Dendritic cell treated with granulocyte-macrophage colony-stimulating factor and Interleukin-4, amounts not matched to agents 40 ng/mL and 50 ng/mL, for 4 days (primary cell): ENCODE measurements at regions not wholly inside any gene's neighbourhood (a gene's known extent, or its start where the extent isn't known, plus 50 kb on each side); places are given as distances from the start of the nearest gene placed in this dataset.
A peak's percentile ranks its signal among the peaks of the same experiment; 100 is the strongest.
"Not testable (repeated sequence)": the region's sequence is repeated elsewhere in the genome, so short reads cannot be mapped to it uniquely, and the experiment has no call there.

Source experiments
- H3K27ac Mint-ChIP-seq: one replicate; pipeline ENCODE4 v1.8.0; 2022; ENCODE audit warnings: mild to moderate bottlenecking, mixed read lengths
- H3K27me3 Mint-ChIP-seq: one replicate; pipeline ENCODE4 v1.8.0; 2022; ENCODE audit warnings: mild to moderate bottlenecking, mixed read lengths
- H3K36me3 Mint-ChIP-seq: one replicate; pipeline ENCODE4 v1.8.0; 2022; ENCODE audit warnings: low read depth, mixed read lengths
- H3K4me1 Mint-ChIP-seq: one replicate; pipeline ENCODE4 v1.8.0; 2022; ENCODE audit warnings: low read depth, mixed read lengths
- H3K4me3 Mint-ChIP-seq: one replicate; pipeline ENCODE4 v1.8.0; 2022; ENCODE audit warnings: mild to moderate bottlenecking, moderate library complexity, mixed read lengths
- H3K9me3 Mint-ChIP-seq: one replicate; pipeline ENCODE4 v1.8.0; 2022; ENCODE audit warnings: mixed read lengths
- intact Hi-C: fragments of 100-400 bp; cut with micrococcal nuclease; formaldehyde crosslinking; loops from one replicate; pipeline ENCODE4 v1.15.0; 2022

DNA sequence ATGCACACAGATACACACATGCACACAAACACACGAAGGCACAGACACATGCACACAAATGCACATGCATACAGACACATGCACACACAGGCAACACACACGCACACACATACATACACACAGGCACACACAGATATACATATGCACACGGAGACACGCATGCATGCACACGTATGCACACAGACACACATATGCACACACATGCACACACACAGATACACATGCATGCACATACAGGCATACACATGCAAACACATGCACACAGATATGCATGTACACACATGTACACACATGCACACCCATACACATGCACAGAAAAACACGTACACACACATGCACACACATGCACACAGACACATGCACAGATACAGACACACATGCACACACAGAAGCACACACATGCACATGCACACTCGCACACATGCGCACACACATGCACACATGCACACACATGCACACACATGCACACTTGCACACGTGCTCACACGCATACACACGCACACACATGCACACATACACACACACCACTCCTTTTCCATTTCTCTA lies 70.8 kb upstream of the ALDH3B2 start:
- Mint-ChIP-seq H3K4me3 (no peak overlapping the region), H3K27me3 (peaks cover 6% of the 10 kb centered on the region), H3K4me1 (no peaks in the 10 kb centered on the region), H3K36me3 (no peaks in the 10 kb centered on the region), H3K27ac (no peak overlapping the region), H3K9me3 (peaks cover 8% of the 10 kb centered on the region)
- intact Hi-C loops: no loop called here

DNA sequence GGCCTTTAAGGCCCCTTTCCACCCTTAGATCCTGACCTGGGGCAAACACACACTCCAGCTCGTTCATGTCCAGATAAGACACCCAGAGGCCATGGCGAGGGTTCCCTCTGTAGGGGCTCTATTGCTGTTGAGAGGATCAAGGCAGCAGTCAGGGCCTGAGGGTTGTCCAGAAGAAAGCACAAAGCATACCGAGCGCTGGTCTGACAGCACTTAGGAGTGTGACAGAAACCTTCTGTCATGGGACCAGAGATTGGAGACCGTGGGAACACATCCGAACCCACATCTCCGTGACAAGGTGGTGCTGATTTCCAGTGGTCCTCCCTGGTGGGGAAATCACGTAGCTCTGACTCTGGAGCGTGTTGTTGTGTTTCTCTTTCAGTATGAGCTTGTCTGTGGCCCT lies 69.8 kb upstream of the ALDH3B2 start:
- H3K27me3 Mint-ChIP-seq, H3K4me3 Mint-ChIP-seq, H3K4me1 Mint-ChIP-seq, H3K9me3 Mint-ChIP-seq, intact Hi-C loops, H3K27ac Mint-ChIP-seq, H3K36me3 Mint-ChIP-seq: not testable (repeated sequence)

DNA sequence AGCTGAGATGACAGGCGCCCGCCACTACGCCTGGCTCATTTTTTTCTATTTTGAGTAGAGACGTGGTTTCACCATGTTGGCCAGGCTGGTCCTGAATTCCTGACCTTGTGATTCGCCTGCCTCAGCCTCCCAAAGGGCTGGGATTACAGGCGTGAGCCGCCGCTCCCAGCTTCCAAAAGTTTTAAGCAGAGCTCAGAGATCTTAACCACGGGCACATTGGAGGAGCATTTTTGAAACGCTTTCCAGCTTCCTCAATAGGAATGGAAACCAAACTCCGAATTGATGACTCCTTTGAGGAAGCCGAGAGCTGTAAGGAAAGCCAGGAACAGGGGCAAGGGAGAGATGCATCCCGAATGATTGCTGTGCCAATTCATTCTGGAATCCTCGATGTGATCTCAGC lies 63.8 kb upstream of the ALDH3B2 start:
- H3K9me3 Mint-ChIP-seq, H3K4me1 Mint-ChIP-seq, H3K27ac Mint-ChIP-seq, H3K36me3 Mint-ChIP-seq, H3K4me3 Mint-ChIP-seq, intact Hi-C loops: not testable (repeated sequence)
- peaks cover 18% of the 10 kb centered on the region for H3K27me3 Mint-ChIP-seq

DNA sequence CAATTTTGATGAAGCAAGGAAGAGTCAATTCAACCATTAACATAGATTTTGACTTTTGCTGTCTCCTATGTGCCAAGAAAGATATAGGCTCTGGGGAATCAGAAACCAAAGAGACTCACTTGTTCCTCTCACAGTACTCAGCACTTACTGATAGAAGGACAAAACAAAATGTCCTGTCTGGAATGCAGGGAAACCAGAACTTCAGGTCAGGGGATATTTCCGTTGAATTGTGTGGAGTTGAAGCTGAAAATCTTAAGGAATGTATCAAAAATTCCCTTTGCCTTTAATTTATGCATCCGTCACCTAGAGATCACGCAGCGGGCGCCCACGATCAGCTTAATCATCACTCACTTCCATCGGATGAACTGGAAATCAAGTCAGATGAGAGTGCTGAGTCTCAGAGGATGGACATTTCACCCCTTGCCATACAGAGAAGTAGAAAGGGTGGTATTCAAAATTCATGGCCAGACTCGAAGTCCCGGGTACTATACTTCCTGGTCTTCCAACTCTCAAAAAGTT lies 63.2 kb upstream of the ALDH3B2 start:
- peaks cover 18% of the 10 kb centered on the region for H3K27me3 Mint-ChIP-seq
- H3K36me3 Mint-ChIP-seq, intact Hi-C loops, H3K4me1 Mint-ChIP-seq, H3K9me3 Mint-ChIP-seq, H3K27ac Mint-ChIP-seq, H3K4me3 Mint-ChIP-seq: not testable (repeated sequence)

DNA sequence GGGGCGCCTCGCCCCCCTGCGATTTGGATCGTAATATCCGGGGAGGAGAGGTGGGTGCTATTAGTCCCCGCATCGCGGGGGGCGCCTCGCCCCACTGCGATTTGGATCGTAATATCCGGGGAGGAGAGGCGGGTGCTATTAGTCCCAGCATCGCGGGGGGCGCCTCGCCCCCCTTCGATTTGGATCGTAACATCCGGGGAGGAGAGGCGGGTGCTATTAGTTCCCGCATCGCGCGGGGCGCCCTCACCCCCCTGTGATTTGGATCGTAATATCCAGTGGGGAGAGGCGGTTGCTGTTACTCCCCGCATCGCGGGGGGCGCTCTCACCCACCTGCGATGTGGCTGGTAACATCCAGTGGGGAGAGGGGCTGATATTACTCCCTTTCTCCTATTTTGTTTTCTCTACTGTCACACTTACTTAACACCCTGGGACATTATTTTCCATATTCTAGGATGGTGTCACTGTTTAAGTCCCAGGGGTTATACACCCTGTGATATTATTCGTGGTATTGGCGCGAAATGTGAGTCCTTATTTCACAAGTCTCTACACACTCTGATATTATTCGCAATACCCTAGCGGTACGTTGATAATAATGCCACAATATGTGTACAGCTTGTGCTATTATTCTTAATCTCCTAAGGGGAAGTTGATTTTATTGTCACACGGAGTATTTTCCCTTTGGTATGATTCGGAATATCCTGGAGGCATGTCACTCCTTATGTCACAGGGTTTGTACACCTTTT lies 57.8 kb upstream of the ALDH3B2 start:
- Mint-ChIP-seq H3K36me3 (no peaks in the 10 kb centered on the region), H3K4me1 (peaks cover 13% of the 10 kb centered on the region), H3K27ac (no peak overlapping the region), H3K9me3 (no peaks in the 10 kb centered on the region), H3K4me3 (peak overlapping the region; percentile 47), H3K27me3 (peaks cover 38% of the 10 kb centered on the region)
- intact Hi-C loops: no loop called here

DNA sequence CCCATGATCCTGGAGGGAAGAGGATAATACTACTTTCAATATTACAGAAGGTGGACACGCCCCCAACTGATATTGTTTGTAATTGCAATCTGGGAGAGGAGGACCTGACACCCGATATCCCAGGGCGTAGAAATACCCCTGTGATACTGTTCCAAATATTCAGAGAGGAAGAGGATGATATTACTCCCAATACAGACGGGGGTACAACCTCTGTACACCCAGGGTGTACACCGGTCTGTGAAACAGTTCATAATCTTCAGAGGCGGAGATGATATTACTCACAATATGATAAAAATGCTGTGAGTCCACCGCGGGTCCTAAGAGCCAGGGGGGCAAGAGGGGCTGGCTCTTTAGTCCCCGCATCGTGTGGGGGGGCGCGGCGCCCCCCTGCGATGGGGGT lies 57.2 kb upstream of the ALDH3B2 start:
- peaks cover 13% of the 10 kb centered on the region for H3K4me1 Mint-ChIP-seq
- no peaks in the 10 kb centered on the region for H3K36me3 Mint-ChIP-seq
- peaks cover 35% of the 10 kb centered on the region for H3K27me3 Mint-ChIP-seq
- peak overlapping the region; percentile 47 for H3K4me3 Mint-ChIP-seq
- H3K27ac Mint-ChIP-seq: no peak overlapping the region
- no peaks in the 10 kb centered on the region for H3K9me3 Mint-ChIP-seq
- intact Hi-C loops: no loop called here

DNA sequence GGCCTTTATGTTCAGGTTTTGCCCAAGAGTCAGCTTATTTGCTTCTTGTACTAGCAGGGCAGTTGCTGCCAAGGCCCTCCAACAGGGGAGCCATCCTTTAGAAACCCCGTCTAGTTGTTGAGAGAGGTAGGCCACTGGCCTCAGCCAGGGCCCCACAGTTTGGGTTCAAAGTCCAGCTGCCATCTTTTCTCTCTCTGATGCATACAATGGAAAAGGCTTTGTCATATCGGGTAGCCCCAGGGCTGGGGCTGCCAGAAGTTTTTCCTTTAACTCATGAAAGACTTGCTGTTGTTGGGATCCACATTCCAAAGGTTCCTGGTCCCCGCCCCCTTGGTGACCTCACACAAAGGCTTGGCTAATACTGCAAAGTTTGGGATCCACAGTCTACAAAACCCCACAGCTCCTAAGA lies 53.7 kb upstream of the ALDH3B2 start:
- H3K4me1 Mint-ChIP-seq: peaks cover 13% of the 10 kb centered on the region
- H3K4me3 Mint-ChIP-seq, H3K27ac Mint-ChIP-seq, intact Hi-C loops, H3K36me3 Mint-ChIP-seq, H3K9me3 Mint-ChIP-seq: not testable (repeated sequence)
- H3K27me3 Mint-ChIP-seq: peaks cover 29% of the 10 kb centered on the region

DNA sequence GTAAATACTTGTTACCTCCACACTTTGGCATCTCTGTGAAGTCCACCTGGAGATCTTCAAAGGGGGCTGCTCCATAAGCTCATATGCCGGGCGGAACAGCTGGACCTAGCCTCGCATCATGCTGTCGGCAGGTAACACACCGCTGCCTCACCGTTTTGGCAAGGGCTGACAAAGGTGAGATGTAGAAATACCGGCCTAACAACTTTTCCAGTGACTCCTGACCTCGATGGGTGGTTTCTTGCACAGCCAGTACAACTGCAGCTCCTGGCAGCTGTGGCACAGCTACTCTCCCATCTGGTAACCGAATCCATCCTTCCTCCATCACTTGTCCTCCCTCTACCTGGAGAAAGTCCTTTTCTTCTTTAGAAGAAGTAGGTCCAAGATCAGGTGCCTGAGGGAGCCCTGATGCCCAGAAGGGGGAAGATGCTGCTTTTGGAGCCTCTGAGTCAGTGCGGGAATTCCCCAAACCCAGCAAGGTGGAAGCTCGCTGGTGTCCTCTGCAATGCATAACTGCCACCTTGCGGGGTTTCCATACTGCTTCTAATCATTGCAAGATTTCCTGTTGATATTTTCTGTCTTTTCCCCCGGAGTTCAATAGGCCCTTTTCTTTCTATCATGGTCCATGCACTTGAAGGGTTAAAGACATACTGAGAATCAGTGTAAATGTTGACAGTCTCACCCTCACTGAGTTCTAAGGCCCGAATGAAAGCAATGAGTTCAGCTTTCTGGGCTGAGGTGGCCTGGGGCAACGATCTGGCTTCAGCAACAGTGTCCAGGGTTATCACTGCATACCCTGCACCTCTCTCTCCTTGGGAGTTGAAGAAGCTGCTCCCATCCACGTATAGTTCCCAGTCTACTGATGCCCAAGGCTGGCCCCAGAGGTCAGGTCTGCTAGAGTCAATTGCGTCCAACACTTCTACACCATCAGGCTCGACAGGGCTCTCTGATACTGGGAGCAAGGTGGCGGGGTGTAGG lies 52.9 kb upstream of the ALDH3B2 start:
- H3K36me3 Mint-ChIP-seq, H3K4me3 Mint-ChIP-seq, H3K27ac Mint-ChIP-seq, H3K9me3 Mint-ChIP-seq, intact Hi-C loops: not testable (repeated sequence)
- Mint-ChIP-seq H3K4me1 (peaks cover 13% of the 10 kb centered on the region), H3K27me3 (peaks cover 27% of the 10 kb centered on the region)
